Progenitor cell of endocrine pancreas (in vitro differentiated cells): ENCODE measurements at regions not wholly inside any gene's neighbourhood (a gene's known extent, or its start where the extent isn't known, plus 50 kb on each side); places are given as distances from the start of the nearest gene placed in this dataset.

Experiments
- DNase-seq: peaks from one replicate; pipeline ENCODE4 v3.0.0; 2021; ENCODE audit warnings: low spot score; ENCODE audit not compliant: unreplicated experiment
- H3K27ac Mint-ChIP-seq: 2 replicates; pipeline ENCODE4 v1.8.0; 2021; ENCODE audit warnings: mild to moderate bottlenecking, moderate library complexity, mixed read lengths
- H3K27me3 Mint-ChIP-seq: 2 replicates; pipeline ENCODE4 v1.8.0; 2021; ENCODE audit warnings: mixed read lengths
- H3K36me3 Mint-ChIP-seq: 2 replicates; pipeline ENCODE4 v1.8.0; 2022; ENCODE audit warnings: mixed read lengths; ENCODE audit not compliant: insufficient read depth
- H3K4me1 Mint-ChIP-seq: 2 replicates; pipeline ENCODE4 v1.8.0; 2021; ENCODE audit warnings: low read depth, mixed read lengths
- H3K4me3 Mint-ChIP-seq: 2 replicates; pipeline ENCODE4 v1.8.0; 2021; ENCODE audit warnings: low read depth, mild to moderate bottlenecking, moderate library complexity, mixed read lengths
- H3K9me3 Mint-ChIP-seq: 2 replicates; pipeline ENCODE4 v1.8.0; 2021; ENCODE audit warnings: low read depth, mixed read lengths
- CTCF ChIP-seq: fragments of 200-600 bp; sonication (generic); IDR thresholded peaks from one replicate; pipeline ENCODE4 v1.5.0; 2021; ENCODE audit warnings: antibody characterized with exemption, mild to moderate bottlenecking; ENCODE audit not compliant: unreplicated experiment

GRCh38 chr14:45877981-45878380 is 625.0 kb upstream of the MIS18BP1 start:
- TF ChIP-seq CTCF, result no peak
- Mint-ChIP-seq H3K27ac (no peak overlapping the region), H3K9me3 (peaks cover 4% of the 10 kb centered on the region), H3K27me3 (no peaks in the 10 kb centered on the region), H3K4me3 (no peak overlapping the region), H3K4me1 (peaks cover 2% of the 10 kb centered on the region), H3K36me3 (no peaks in the 10 kb centered on the region)
- no peak for DNase-seq

- H3K27ac Mint-ChIP-seq, result no peak overlapping the region
- H3K27me3 Mint-ChIP-seq, result no peaks in the 10 kb centered on the region
- H3K36me3 Mint-ChIP-seq, result no peaks in the 10 kb centered on the region
- peaks cover 17% of the 10 kb centered on the region for H3K9me3 Mint-ChIP-seq
- H3K4me1 Mint-ChIP-seq, result no peaks in the 10 kb centered on the region
- H3K4me3 Mint-ChIP-seq, result no peak overlapping the region
- no peak for DNase-seq
- no peak for TF ChIP-seq CTCF
Measured at GRCh38 chr14:45868863-45869262, 615.9 kb upstream of the MIS18BP1 start.

GRCh38 chr14:45868377-45868776 is 615.4 kb upstream of the MIS18BP1 start:
- no peak overlapping the region for H3K4me3 Mint-ChIP-seq
- no peak overlapping the region for H3K27ac Mint-ChIP-seq

GRCh38 chr14:45867046-45867894 is 614.3 kb upstream of the MIS18BP1 start:
- no peaks in the 10 kb centered on the region for H3K27me3 Mint-ChIP-seq
- H3K4me3 Mint-ChIP-seq, result no peak overlapping the region
- H3K27ac Mint-ChIP-seq, result no peak overlapping the region
- DNase-seq, result no peak
- no peaks in the 10 kb centered on the region for H3K4me1 Mint-ChIP-seq
- no peaks in the 10 kb centered on the region for H3K36me3 Mint-ChIP-seq
- TF ChIP-seq CTCF, result no peak
- peaks cover 15% of the 10 kb centered on the region for H3K9me3 Mint-ChIP-seq

More at GRCh38 chr14:45868377-45868776, 615.4 kb upstream of the MIS18BP1 start:
- no peak for TF ChIP-seq CTCF
- Mint-ChIP-seq H3K9me3 (peaks cover 17% of the 10 kb centered on the region), H3K4me1 (no peaks in the 10 kb centered on the region), H3K27me3 (no peaks in the 10 kb centered on the region), H3K36me3 (no peaks in the 10 kb centered on the region)
- DNase-seq, result no peak

GRCh38 chr14:45838597-45838996 is 585.6 kb upstream of the MIS18BP1 start:
- H3K4me1 Mint-ChIP-seq, result no peaks in the 10 kb centered on the region
- H3K4me3 Mint-ChIP-seq, result no peak overlapping the region
- no peak overlapping the region for H3K27ac Mint-ChIP-seq
- H3K36me3 Mint-ChIP-seq, result no peaks in the 10 kb centered on the region
- H3K9me3 Mint-ChIP-seq, result no peaks in the 10 kb centered on the region
- TF ChIP-seq CTCF, result peak; percentile 22
- H3K27me3 Mint-ChIP-seq, result no peaks in the 10 kb centered on the region
- no peak for DNase-seq
